ENCODE measurements at regions not wholly inside any gene's neighbourhood (a gene's known extent, or its start where the extent isn't known, plus 50 kb on each side); places are given as distances from the start of the nearest gene placed in this dataset.

DNA sequence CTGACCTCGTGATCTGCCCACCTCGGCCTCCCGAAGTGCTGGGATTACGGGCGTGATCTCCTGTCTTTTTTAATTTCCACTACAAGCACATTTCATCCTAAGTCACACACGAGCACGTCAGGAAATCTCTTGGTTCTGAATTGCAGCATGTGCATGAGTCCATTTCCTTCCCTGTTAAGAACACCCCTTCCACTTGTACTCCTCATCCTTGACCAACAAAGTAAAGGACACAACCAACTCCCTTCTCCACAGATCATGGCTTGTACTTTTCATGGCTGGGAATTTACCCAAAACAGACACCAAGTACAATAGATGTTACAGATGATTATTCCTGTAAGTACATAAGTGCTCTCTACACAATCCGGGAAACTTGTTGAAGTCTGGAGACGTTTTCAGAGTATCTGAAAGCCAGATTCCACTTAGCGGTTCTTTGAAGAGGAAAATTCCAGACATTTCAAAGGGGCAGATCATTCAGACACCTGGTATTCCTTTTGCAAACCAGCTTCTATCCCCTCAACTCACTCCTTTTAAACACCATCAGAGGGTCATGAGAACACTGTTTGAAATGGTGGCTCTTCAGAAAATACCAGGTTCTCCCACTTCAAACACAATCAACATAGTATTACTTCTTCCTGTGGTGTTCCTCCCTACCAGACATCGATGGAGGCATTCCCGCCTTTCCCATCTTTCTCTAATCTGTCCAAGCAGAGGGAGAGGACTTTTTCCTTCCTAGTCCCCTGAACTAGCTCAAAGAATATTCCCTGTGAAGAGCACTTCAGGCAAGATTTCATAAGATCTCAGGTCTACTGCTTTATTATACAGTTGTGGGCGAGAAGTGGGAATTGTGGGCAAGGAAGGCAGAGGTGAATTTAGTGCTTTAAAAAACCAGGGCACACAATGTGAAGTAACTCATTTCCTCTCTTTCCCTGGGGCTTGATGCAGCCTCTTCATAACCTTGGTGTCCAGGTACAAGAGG is 80.1 kb upstream of the TSC22D2 start:
- H3K79me2 ChIP-seq (ENCODE audit: insufficient read depth, low read length): no peaks in the 10 kb centered on the region
- H3K27ac ChIP-seq (ENCODE audit: low read depth, low read length): no peak overlapping the region
- H3K27me3 ChIP-seq (ENCODE audit: low read length): no peaks in the 10 kb centered on the region
- H3K4me3 ChIP-seq (ENCODE audit: insufficient read depth, low read length, poor library complexity, severe bottlenecking): no peak overlapping the region
- H3K36me3 ChIP-seq (ENCODE audit: low read length): no peaks in the 10 kb centered on the region
- no peaks in the 10 kb centered on the region for H4K20me1 ChIP-seq (ENCODE audit: low read depth, low read length)
- H3K9ac ChIP-seq (ENCODE audit: low read length): no peak overlapping the region
- no peak overlapping the region for H2AFZ ChIP-seq (ENCODE audit: low read depth, low read length, severe bottlenecking)
- no peaks in the 10 kb centered on the region for H3F3A ChIP-seq (ENCODE audit: insufficient read depth)
- H3K9me2 ChIP-seq (replicated peaks; ENCODE audit: insufficient read depth, low read length): no peaks in the 10 kb centered on the region
- no peaks in the 10 kb centered on the region for H3K9me3 ChIP-seq (ENCODE audit: insufficient read depth, low read length)
- H3K4me2 ChIP-seq (ENCODE audit: low read depth, low read length, poor library complexity, severe bottlenecking): no peak overlapping the region
- no peak for TF ChIP-seq EZH2phosphoT487 (conservative IDR thresholded peaks at IDR 0.05; ENCODE audit: low read length)
- TF ChIP-seq, protein P1, sequence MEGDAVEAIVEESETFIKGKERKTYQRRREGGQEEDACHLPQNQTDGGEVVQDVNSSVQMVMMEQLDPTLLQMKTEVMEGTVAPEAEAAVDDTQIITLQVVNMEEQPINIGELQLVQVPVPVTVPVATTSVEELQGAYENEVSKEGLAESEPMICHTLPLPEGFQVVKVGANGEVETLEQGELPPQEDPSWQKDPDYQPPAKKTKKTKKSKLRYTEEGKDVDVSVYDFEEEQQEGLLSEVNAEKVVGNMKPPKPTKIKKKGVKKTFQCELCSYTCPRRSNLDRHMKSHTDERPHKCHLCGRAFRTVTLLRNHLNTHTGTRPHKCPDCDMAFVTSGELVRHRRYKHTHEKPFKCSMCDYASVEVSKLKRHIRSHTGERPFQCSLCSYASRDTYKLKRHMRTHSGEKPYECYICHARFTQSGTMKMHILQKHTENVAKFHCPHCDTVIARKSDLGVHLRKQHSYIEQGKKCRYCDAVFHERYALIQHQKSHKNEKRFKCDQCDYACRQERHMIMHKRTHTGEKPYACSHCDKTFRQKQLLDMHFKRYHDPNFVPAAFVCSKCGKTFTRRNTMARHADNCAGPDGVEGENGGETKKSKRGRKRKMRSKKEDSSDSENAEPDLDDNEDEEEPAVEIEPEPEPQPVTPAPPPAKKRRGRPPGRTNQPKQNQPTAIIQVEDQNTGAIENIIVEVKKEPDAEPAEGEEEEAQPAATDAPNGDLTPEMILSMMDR (IDR thresholded peaks at IDR 0.05; ENCODE audit: insufficient read depth, low read length, poor library complexity, severe bottlenecking): no peak

- Histone ChIP-seq H3K9me3 (ENCODE audit: insufficient read depth, low read length) (no peaks in the 10 kb centered on the region), H3K4me2 (ENCODE audit: low read depth, low read length, poor library complexity, severe bottlenecking) (no peak overlapping the region), H3K27ac (ENCODE audit: low read depth, low read length) (no peak overlapping the region), H2AFZ (ENCODE audit: low read depth, low read length, severe bottlenecking) (no peak overlapping the region), H4K20me1 (ENCODE audit: low read depth, low read length) (no peaks in the 10 kb centered on the region), H3F3A (ENCODE audit: insufficient read depth) (no peaks in the 10 kb centered on the region), H3K27me3 (ENCODE audit: low read length) (no peaks in the 10 kb centered on the region), H3K36me3 (ENCODE audit: low read length) (no peaks in the 10 kb centered on the region), H3K9ac (ENCODE audit: low read length) (no peak overlapping the region), H3K79me2 (ENCODE audit: insufficient read depth, low read length) (no peaks in the 10 kb centered on the region), H3K4me3 (ENCODE audit: insufficient read depth, low read length, poor library complexity, severe bottlenecking) (no peak overlapping the region), H3K9me2 (replicated peaks; ENCODE audit: insufficient read depth, low read length) (no peaks in the 10 kb centered on the region)
- TF ChIP-seq, protein P1 (IDR thresholded peaks at IDR 0.05; ENCODE audit: insufficient read depth, low read length, poor library complexity, severe bottlenecking): no peak
- no peak for TF ChIP-seq EZH2phosphoT487 (conservative IDR thresholded peaks at IDR 0.05; ENCODE audit: low read length)
Observed at GRCh38 chr3:150324788-150325187, 83.3 kb upstream of the TSC22D2 start.

GRCh38 chr3:150324245-150324644 is 83.9 kb upstream of the TSC22D2 start:
- H3K9ac ChIP-seq (ENCODE audit: low read length): no peak overlapping the region
- no peak overlapping the region for H3K4me2 ChIP-seq (ENCODE audit: low read depth, low read length, poor library complexity, severe bottlenecking)
- no peaks in the 10 kb centered on the region for H3K9me3 ChIP-seq (ENCODE audit: insufficient read depth, low read length)
- H3F3A ChIP-seq (ENCODE audit: insufficient read depth): no peaks in the 10 kb centered on the region
- H3K27me3 ChIP-seq (ENCODE audit: low read length): no peaks in the 10 kb centered on the region
- H2AFZ ChIP-seq (ENCODE audit: low read depth, low read length, severe bottlenecking): no peak overlapping the region
- TF ChIP-seq, protein P1 (IDR thresholded peaks at IDR 0.05; ENCODE audit: insufficient read depth, low read length, poor library complexity, severe bottlenecking): no peak
- no peak for TF ChIP-seq EZH2phosphoT487 (conservative IDR thresholded peaks at IDR 0.05; ENCODE audit: low read length)
- no peaks in the 10 kb centered on the region for H3K9me2 ChIP-seq (replicated peaks; ENCODE audit: insufficient read depth, low read length)
- no peak overlapping the region for H3K27ac ChIP-seq (ENCODE audit: low read depth, low read length)
- no peaks in the 10 kb centered on the region for H4K20me1 ChIP-seq (ENCODE audit: low read depth, low read length)
- no peak overlapping the region for H3K4me3 ChIP-seq (ENCODE audit: insufficient read depth, low read length, poor library complexity, severe bottlenecking)
- no peaks in the 10 kb centered on the region for H3K79me2 ChIP-seq (ENCODE audit: insufficient read depth, low read length)
- H3K36me3 ChIP-seq (ENCODE audit: low read length): no peaks in the 10 kb centered on the region
